ENCODE measurements at regions not wholly inside any gene's neighbourhood (a gene's known extent, or its start where the extent isn't known, plus 50 kb on each side); places are given as distances from the start of the nearest gene placed in this dataset.

GRCh38 chr15:70580286-70580685 lies 183.1 kb downstream of the UACA start:
- no TSS peak for BruUV-seq (replicated peaks)
- CTCF ChIA-PET (ENCODE audit: low intra/inter-chr PET ratio): no interaction called here
- POLR2A ChIA-PET: no interaction called here
- DNase-seq (ENCODE audit: extremely low read depth in 1 of 4, low spot score in 3 of 4) (no peak), ATAC-seq (no peak), FAIRE-seq (no peak)
- H3K79me2 ChIP-seq (ENCODE audit: control insufficient read depth, insufficient read depth, low read length): no peaks in the 10 kb centered on the region
- no peaks in the 10 kb centered on the region for H3K9me3 ChIP-seq (replicated peaks; ENCODE audit: control insufficient read depth, insufficient read depth, low read depth, low read length)
- peaks cover 0 to 5% of the 10 kb centered on the region in 2 experiments; a peak in 2 of 5 replicates for H3K4me1 ChIP-seq (replicated peaks in 1 of 2; ENCODE audit: control insufficient read depth in 2 of 2, insufficient read depth in 2 of 2, low read length in 2 of 2)
- no peak overlapping the region for H3K9ac ChIP-seq (ENCODE audit: insufficient read depth in 1 of 2, low read depth in 2 of 2, low read length in 2 of 2)
- intact Hi-C loops (cut with micrococcal nuclease) (no loop called here), in situ Hi-C loops (cut with MboI) (no loop called here)
- H2AFZ ChIP-seq (ENCODE audit: low read depth, low read length): no peak overlapping the region
- H3K4me2 ChIP-seq (ENCODE audit: insufficient read depth, low read length): no peak overlapping the region
- H3K36me3 ChIP-seq (ENCODE audit: control insufficient read depth, insufficient read depth, low read length): no peaks in the 10 kb centered on the region
- no peaks in the 10 kb centered on the region for H4K20me1 ChIP-seq (replicated peaks; ENCODE audit: control insufficient read depth, insufficient read depth, low read length)
- no peaks in the 10 kb centered on the region for H3K9me1 ChIP-seq (ENCODE audit: control insufficient read depth, insufficient read depth, low read length)
- H3K27me3 ChIP-seq (ENCODE audit: control insufficient read depth in 2 of 2, insufficient read depth in 2 of 2, low read length in 2 of 2): peaks cover 3 to 32% of the 10 kb centered on the region in 2 experiments; a peak in 2 of 5 replicates
- no peak overlapping the region for H3K27ac ChIP-seq (ENCODE audit: extremely low read depth, low read depth, low read length)
- H3K4me3 ChIP-seq: no peak overlapping the region
- TF ChIP-seq CUX1 (CRISPR knock-in tag; IDR thresholded peaks at IDR 0.05): no peak
- TF ChIP-seq GABPB2 (CRISPR knock-in tag; conservative IDR thresholded peaks at IDR 0.05): no peak
- TF ChIP-seq SNIP1 (IDR thresholded peaks at IDR 0.05; ENCODE audit: low read depth): no peak
- no peak for TF ChIP-seq CBX1 (IDR thresholded peaks at IDR 0.05; ENCODE audit: low read depth)
- TF ChIP-seq, protein P1, sequence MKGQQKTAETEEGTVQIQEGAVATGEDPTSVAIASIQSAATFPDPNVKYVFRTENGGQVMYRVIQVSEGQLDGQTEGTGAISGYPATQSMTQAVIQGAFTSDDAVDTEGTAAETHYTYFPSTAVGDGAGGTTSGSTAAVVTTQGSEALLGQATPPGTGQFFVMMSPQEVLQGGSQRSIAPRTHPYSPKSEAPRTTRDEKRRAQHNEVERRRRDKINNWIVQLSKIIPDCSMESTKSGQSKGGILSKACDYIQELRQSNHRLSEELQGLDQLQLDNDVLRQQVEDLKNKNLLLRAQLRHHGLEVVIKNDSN (CRISPR knock-in tag; IDR thresholded peaks at IDR 0.05): no peak
- no peak for TF ChIP-seq ZKSCAN1 (IDR thresholded peaks at IDR 0.05; ENCODE audit: low read depth, low read length)
- TF ChIP-seq, protein P2, sequence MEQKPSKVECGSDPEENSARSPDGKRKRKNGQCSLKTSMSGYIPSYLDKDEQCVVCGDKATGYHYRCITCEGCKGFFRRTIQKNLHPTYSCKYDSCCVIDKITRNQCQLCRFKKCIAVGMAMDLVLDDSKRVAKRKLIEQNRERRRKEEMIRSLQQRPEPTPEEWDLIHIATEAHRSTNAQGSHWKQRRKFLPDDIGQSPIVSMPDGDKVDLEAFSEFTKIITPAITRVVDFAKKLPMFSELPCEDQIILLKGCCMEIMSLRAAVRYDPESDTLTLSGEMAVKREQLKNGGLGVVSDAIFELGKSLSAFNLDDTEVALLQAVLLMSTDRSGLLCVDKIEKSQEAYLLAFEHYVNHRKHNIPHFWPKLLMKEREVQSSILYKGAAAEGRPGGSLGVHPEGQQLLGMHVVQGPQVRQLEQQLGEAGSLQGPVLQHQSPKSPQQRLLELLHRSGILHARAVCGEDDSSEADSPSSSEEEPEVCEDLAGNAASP (IDR thresholded peaks at IDR 0.05): no peak
- no peak for TF ChIP-seq RAD21 (CRISPR knock-in tag; conservative IDR thresholded peaks at IDR 0.05 in 1 of 2, IDR thresholded peaks at IDR 0.05 in 1 of 2)
- WGBS (ENCODE audit: insufficient coverage, low coverage, missing lambda C conversion rate): 0% methylated on average over 9 of the region's 10 CpGs
